H9 (cell line): ENCODE measurements at regions not wholly inside any gene's neighbourhood (a gene's known extent, or its start where the extent isn't known, plus 50 kb on each side); places are given as distances from the start of the nearest gene placed in this dataset.

Experiments
- DNase-seq: peaks from one replicate; pipeline ENCODE4 v3.0.0-alpha.2; 2017
- H2AFZ ChIP-seq: one replicate; pipeline ENCODE4 v1.6.1; 2013; ENCODE audit warnings: mild to moderate bottlenecking, low read length, control low read depth, moderate library complexity
- H2AK5ac ChIP-seq: 2 replicates; pipeline ENCODE4 v1.6.1; 2013; ENCODE audit warnings: low read length, control low read depth, mixed read lengths; ENCODE audit not compliant: insufficient read length
- H2BK120ac ChIP-seq: one replicate; pipeline ENCODE4 v1.6.1; 2013; ENCODE audit warnings: low read depth, mild to moderate bottlenecking, low read length, control low read depth, inconsistent platforms; ENCODE audit not compliant: poor library complexity, severe bottlenecking
- H2BK12ac ChIP-seq: 2 replicates; pipeline ENCODE4 v1.6.1; 2013; ENCODE audit warnings: low read length, control low read depth, mixed read lengths, low read depth; ENCODE audit not compliant: insufficient read length
- H2BK15ac ChIP-seq: 2 replicates; pipeline ENCODE4 v1.6.1; 2013; ENCODE audit warnings: low read depth, low read length, control low read depth
- H2BK20ac ChIP-seq: one replicate; pipeline ENCODE4 v1.6.1; 2013; ENCODE audit warnings: low read depth, mild to moderate bottlenecking, low read length, control low read depth, inconsistent platforms; ENCODE audit not compliant: poor library complexity, severe bottlenecking
- H2BK5ac ChIP-seq: 2 replicates; pipeline ENCODE4 v1.6.1; 2013; ENCODE audit warnings: low read length, control low read depth, mixed read lengths; ENCODE audit not compliant: insufficient read length
- H3K14ac ChIP-seq: 2 replicates; pipeline ENCODE4 v1.6.1; 2013; ENCODE audit warnings: low read length, control low read depth; ENCODE audit not compliant: insufficient read depth
- H3K18ac ChIP-seq: 2 replicates; pipeline ENCODE4 v1.6.1; 2013; ENCODE audit warnings: low read depth, mild to moderate bottlenecking, mixed read lengths, low read length, control low read depth; ENCODE audit not compliant: insufficient read length
- H3K23ac ChIP-seq: 2 replicates; pipeline ENCODE4 v1.6.1; 2013; ENCODE audit warnings: low read length, control low read depth, mixed read lengths, low read depth; ENCODE audit not compliant: insufficient read length
- H3K23me2 ChIP-seq: 2 replicates; pipeline ENCODE4 v1.6.1; 2013; ENCODE audit warnings: low read depth, mild to moderate bottlenecking, mixed read lengths, low read length, control low read depth; ENCODE audit not compliant: insufficient read length, poor library complexity, severe bottlenecking
- H3K27ac ChIP-seq: 2 replicates; pipeline ENCODE4 v1.5.1; 2013; ENCODE audit warnings: low read length, control low read depth, mixed read lengths, low read depth; ENCODE audit not compliant: insufficient read length
- H3K27me3 ChIP-seq: 2 replicates; pipeline ENCODE4 v1.6.1; 2013; ENCODE audit warnings: low read length, control low read depth, inconsistent platforms; ENCODE audit not compliant: insufficient read depth
- H3K4ac ChIP-seq: 2 replicates; pipeline ENCODE4 v1.6.1; 2013; ENCODE audit warnings: low read depth, mild to moderate bottlenecking, control low read depth, inconsistent platforms, low read length, moderate library complexity
- H3K4me1 ChIP-seq: 2 replicates; pipeline ENCODE4 v1.6.1; 2013; ENCODE audit warnings: low read length, control low read depth, inconsistent platforms; ENCODE audit not compliant: insufficient read depth
- H3K4me2 ChIP-seq: 2 replicates; pipeline ENCODE4 v1.6.1; 2013; ENCODE audit warnings: low read length, control low read depth, mixed read lengths; ENCODE audit not compliant: insufficient read length, insufficient read depth
- H3K56ac ChIP-seq: 2 replicates; pipeline ENCODE4 v1.6.1; 2013; ENCODE audit warnings: low read depth, mild to moderate bottlenecking, mixed read lengths, low read length, control low read depth; ENCODE audit not compliant: insufficient read length
- H3K79me1 ChIP-seq: 2 replicates; pipeline ENCODE4 v1.6.1; 2013; ENCODE audit warnings: low read depth, mild to moderate bottlenecking, moderate library complexity, low read length, control low read depth, inconsistent platforms; ENCODE audit not compliant: insufficient read depth, poor library complexity, severe bottlenecking
- H3K79me2 ChIP-seq: 2 replicates; pipeline ENCODE4 v1.6.1; 2013; ENCODE audit warnings: low read length, control low read depth, inconsistent platforms; ENCODE audit not compliant: insufficient read depth
- H3K9ac ChIP-seq: 2 replicates; pipeline ENCODE4 v1.6.1; 2013; ENCODE audit warnings: low read length, control low read depth, mixed read lengths; ENCODE audit not compliant: insufficient read length; ENCODE audit errors: extremely low read depth
- H3K9me3 ChIP-seq: one replicate; pipeline ENCODE4 v1.6.1; 2013; ENCODE audit warnings: low read depth, low read length, inconsistent platforms; ENCODE audit not compliant: control insufficient read depth
- H3T11ph ChIP-seq: one replicate; pipeline ENCODE4 v1.6.1; 2013; ENCODE audit warnings: mild to moderate bottlenecking, low read length, control low read depth, inconsistent platforms
- H4K20me1 ChIP-seq: one replicate; pipeline ENCODE4 v1.6.1; 2013; ENCODE audit not compliant: control insufficient read depth, insufficient read length, insufficient read depth
- H4K5ac ChIP-seq: 2 replicates; pipeline ENCODE4 v1.6.1; 2013; ENCODE audit warnings: low read depth, mild to moderate bottlenecking, mixed read lengths, low read length, control low read depth; ENCODE audit not compliant: insufficient read length
- H4K8ac ChIP-seq: replicated peaks from 2 replicates; pipeline ENCODE4 v1.6.1; 2013; ENCODE audit warnings: low read length, control low read depth, mixed read lengths, low read depth; ENCODE audit not compliant: insufficient read length
- H4K91ac ChIP-seq: 2 replicates; pipeline ENCODE4 v1.6.1; 2013; ENCODE audit warnings: low read depth, mild to moderate bottlenecking, moderate library complexity, mixed read lengths, low read length, control low read depth; ENCODE audit not compliant: insufficient read length
- H3K27ac Mint-ChIP-seq, 3 experiments: 2 replicates in 2 of 3; 3 replicates in 1 of 3; pipeline ENCODE4 v1.8.0; 2020 to 2021; ENCODE audit warnings: mixed read lengths in 3 of 3, mild to moderate bottlenecking in 1 of 3, moderate library complexity in 1 of 3
- H3K27me3 Mint-ChIP-seq: 2 replicates; pipeline ENCODE4 v1.8.0; 2021; ENCODE audit warnings: low read depth, mild to moderate bottlenecking, moderate library complexity, mixed read lengths
- H3K36me3 Mint-ChIP-seq, 3 experiments: 2 replicates in 2 of 3; 3 replicates in 1 of 3; pipeline ENCODE4 v1.8.0; 2020 to 2021; ENCODE audit warnings: low read depth in 3 of 3, mixed read lengths in 3 of 3; ENCODE audit not compliant: insufficient read depth in 1 of 3
- H3K4me1 Mint-ChIP-seq, 2 experiments: 2 replicates each; pipeline ENCODE4 v1.8.0; 2020; ENCODE audit warnings: mixed read lengths in 2 of 2
- H3K4me3 Mint-ChIP-seq, 2 experiments: 2 replicates in 1 of 2; 3 replicates in 1 of 2; pipeline ENCODE4 v1.8.0; 2020 to 2021; ENCODE audit warnings: mild to moderate bottlenecking in 2 of 2, mixed read lengths in 2 of 2, moderate library complexity in 1 of 2
- H3K9me3 Mint-ChIP-seq, 2 experiments: 2 replicates in 1 of 2; 3 replicates in 1 of 2; pipeline ENCODE4 v1.8.0; 2020; ENCODE audit warnings: mild to moderate bottlenecking in 2 of 2, mixed read lengths in 2 of 2, moderate library complexity in 1 of 2
- whole genome bisulfite sequencing: extraction: QIAGEN DNeasy Blood & Tissue Kit; methylation state at CpG from one replicate; pipeline ENCODE4 v1.1.7; 2013; ENCODE audit warnings: missing lambda C conversion rate, low lambda C conversion rate, mixed read lengths; ENCODE audit not compliant: insufficient read length; ENCODE audit errors: extremely low coverage; 5-methylcytosine and 5-hydroxymethylcytosine counted together
- TF ChIP-seq, protein P1 (sequence below): fragments of 200-600 bp; sonication (generic); conservative IDR thresholded peaks from 3 replicates; pipeline ENCODE4 v1.8.0; 2021; ENCODE audit warnings: antibody characterized with exemption, mild to moderate bottlenecking

GRCh38 chr7:131952365-131952764 lies 395.9 kb upstream of the PODXL start:
- Histone ChIP-seq H3K27ac (no peak overlapping the region), H3K9me3 (no peaks in the 10 kb centered on the region), H3K79me1 (no peaks in the 10 kb centered on the region), H3K4me2 (no peak overlapping the region), H2AFZ (no peak overlapping the region), H3K4me1 (peaks cover 9% of the 10 kb centered on the region; the same call in 1 of the 2 replicates), H3K14ac (no peak overlapping the region), H4K8ac (no peak overlapping the region), H3K56ac (no peak overlapping the region), H3K27me3 (no peaks in the 10 kb centered on the region), H3K23ac (no peak overlapping the region), H2BK120ac (no peak overlapping the region), H2BK12ac (no peak overlapping the region), H2BK15ac (no peak overlapping the region), H4K91ac (no peak overlapping the region), H2BK20ac (no peak overlapping the region), H3K23me2 (no peaks in the 10 kb centered on the region), H3K4ac (no peak overlapping the region), H2BK5ac (no peak overlapping the region), H3K79me2 (no peaks in the 10 kb centered on the region), H2AK5ac (no peak overlapping the region), H3K18ac (no peak overlapping the region), H4K5ac (no peak overlapping the region), H3T11ph (no peak overlapping the region), H3K9ac (no peak overlapping the region), H4K20me1 (no peaks in the 10 kb centered on the region)
- Mint-ChIP-seq H3K36me3 (peaks cover 0 to 5% (median 1%) of the 10 kb centered on the region in 3 experiments; a peak in 3 of 7 replicates), H3K9me3 (peaks cover 3 to 4% of the 10 kb centered on the region in 2 experiments; a peak in 3 of 5 replicates), H3K27ac (no peak overlapping the region), H3K4me3 (no peak overlapping the region), H3K4me1 (peaks cover 21 to 27% of the 10 kb centered on the region in 2 experiments), H3K27me3 (peaks cover 15% of the 10 kb centered on the region)
- WGBS = no CpG with 5 or more reads among the region's 8 CpGs
- TF ChIP-seq, protein P1, sequence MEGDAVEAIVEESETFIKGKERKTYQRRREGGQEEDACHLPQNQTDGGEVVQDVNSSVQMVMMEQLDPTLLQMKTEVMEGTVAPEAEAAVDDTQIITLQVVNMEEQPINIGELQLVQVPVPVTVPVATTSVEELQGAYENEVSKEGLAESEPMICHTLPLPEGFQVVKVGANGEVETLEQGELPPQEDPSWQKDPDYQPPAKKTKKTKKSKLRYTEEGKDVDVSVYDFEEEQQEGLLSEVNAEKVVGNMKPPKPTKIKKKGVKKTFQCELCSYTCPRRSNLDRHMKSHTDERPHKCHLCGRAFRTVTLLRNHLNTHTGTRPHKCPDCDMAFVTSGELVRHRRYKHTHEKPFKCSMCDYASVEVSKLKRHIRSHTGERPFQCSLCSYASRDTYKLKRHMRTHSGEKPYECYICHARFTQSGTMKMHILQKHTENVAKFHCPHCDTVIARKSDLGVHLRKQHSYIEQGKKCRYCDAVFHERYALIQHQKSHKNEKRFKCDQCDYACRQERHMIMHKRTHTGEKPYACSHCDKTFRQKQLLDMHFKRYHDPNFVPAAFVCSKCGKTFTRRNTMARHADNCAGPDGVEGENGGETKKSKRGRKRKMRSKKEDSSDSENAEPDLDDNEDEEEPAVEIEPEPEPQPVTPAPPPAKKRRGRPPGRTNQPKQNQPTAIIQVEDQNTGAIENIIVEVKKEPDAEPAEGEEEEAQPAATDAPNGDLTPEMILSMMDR = no peak
- no peak for DNase-seq
